ENCODE measurements at regions not wholly inside any gene's neighbourhood (a gene's known extent, or its start where the extent isn't known, plus 50 kb on each side); places are given as distances from the start of the nearest gene placed in this dataset.

DNA sequence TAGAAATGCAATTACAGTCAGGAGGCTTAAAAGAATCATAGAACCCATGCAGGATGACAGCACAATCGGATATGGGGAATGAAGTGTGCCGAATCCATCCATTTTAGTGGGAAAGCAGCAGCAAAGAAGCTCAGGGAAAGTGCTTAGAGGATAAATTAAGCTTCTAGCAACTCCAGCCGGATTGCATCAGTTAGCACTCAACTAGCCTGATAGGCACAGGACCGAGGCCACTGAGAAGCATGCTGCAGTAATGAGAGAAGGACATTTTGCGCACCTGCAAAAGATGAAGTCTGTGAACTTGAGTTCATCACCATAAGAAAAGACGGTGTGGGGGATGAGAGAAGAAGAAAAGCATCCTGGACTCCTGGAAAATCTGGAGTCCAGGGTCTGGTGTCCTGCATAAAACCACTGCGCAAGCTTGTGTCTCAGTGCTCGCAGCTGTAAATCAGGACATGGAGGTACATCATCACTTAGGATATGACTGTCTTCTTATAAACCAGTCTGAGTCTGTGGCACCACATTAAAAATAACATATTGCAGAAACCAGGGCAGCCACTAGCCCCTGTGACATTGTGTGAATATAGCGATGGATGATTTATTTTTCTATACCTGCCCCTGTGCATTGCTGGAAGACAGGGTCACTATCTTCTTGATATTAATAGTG, 665.5 kb upstream of the SOX11 start:
- DNase-seq = no peak

- DNase-seq = no peak
Measured at GRCh38 chr2:5035057-5035488, 657.1 kb upstream of the SOX11 start.

DNA sequence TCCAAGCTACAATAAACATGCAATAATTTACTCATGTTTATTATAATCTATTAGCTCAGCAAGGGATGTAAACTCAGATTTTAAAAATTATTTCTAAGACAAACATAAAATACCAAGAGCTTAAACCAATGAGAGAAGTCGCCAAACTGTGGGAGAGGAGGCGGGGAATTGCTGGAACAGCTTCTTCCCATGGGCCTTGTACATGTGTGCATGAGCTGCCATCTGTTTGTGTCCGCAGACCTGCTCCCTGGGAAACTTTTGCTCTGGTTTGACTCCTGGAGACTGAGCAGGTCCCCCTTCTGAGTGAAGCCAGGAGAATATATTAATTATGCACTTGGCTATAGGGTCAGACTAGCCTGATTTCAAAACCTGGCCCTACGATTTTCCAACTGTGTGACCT, 655.9 kb upstream of the SOX11 start:
- no peak for DNase-seq

DNA sequence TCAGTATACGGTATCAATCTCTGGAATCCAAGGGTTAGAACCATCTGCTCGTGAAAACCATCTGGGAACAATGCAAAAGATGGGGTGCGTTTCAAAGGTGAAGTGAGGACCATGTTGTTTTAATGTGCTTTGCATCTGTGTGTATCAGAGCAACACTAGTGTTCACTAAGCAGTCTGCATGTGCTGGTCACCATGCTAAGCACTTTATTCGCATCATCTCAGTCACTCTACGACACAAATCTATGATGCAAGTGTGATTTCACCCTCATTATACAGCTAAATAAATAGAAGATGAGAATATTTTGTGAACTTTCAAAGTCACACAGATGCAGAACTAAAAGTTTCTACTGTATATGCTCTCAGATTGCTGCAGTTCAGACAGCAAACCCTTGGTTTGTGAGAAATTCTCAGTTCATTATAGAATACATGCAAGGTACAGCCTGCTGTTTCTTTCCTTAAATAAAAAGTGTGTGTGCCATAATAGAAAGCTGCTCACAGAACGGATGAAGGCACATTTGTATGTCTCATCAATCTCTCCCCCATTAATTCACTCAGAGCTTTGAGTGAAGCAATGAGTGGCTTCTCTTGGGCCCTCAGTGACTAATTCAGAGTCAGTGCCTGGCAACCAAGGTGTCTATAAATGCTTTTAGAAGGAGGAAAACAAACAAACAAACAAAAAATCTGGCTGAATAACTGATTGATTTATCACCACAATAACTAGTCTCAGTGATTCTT, 652.8 kb upstream of the SOX11 start:
- DNase-seq = no peak

GRCh38 chr2:5040571-5040970, 651.6 kb upstream of the SOX11 start:
- no peak for DNase-seq

GRCh38 chr2:5041501-5041900, 650.7 kb upstream of the SOX11 start:
- DNase-seq = no peak

DNA sequence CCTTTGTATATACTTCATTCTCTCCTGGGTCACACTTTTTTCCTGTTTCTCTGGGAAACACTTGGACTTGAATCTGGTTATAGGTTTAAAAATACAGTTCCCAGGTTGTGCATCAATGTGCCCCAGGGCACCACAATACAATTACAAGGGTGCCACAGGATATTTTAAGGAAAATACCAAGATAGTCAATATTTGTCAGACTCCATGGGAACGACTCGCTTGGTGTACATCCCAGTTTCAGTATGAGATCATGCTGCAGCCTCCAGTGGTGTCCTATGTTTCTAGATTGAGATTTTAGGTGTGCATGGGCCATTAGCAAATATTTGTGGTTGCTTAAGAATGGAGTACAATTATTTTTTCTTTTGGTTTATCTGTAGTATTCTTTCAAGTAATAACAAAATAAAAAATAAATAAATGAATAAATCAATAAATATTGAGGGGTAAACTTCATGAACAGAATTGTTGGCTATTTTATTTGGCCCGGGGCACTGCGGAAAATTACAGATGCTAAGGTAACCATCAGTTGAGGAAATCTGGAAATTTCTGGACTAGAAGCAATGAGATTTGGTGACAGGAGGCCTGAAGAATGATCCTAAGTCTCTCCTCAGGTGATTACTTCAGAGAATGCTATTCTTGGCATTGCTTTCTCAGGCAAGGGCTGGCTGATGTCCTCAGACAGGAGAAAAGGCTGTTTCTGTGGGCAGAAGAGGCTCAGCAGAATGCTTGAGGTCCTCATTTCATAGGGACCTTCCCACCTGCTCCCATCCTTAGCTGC, 649.3 kb upstream of the SOX11 start:
- DNase-seq = no peak

DNA sequence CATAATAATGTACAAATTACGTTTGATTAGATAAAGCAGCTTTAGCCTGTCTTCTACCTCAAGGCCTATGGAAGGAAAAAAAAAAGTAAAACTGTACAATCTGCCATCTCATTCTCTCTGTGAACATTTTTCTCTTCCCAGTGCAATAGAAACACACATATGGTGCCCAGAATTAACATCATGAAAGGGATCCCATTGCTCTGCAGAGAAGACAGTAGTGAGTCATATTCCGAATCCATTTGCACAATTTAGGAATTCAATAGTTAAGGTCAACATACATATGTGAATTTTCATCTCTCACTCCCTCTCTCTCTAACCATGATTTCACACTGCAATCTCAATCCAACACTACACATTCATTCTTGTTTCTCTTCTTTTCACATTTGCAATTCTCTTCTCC, 640.9 kb upstream of the SOX11 start:
- no peak for DNase-seq

DNA sequence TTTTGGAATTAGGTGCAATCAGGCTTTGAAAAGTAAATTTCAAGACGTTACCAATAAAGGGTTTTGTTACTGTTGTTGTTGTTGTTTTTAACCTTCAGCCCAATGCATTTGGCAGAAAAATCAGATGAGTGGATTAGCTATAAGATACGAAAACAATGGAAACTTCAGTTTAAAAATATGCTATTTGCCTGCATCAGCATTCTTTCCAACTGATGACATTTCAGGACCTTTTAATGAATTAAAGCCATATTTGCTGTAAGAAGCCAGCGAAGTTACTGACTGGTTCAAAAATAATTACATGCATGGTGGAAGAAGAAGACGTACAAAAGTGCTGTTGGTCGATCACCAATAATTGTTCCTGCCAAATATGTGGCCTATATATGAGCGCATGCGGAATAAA, 639.3 kb upstream of the SOX11 start:
- DNase-seq = no peak

DNA sequence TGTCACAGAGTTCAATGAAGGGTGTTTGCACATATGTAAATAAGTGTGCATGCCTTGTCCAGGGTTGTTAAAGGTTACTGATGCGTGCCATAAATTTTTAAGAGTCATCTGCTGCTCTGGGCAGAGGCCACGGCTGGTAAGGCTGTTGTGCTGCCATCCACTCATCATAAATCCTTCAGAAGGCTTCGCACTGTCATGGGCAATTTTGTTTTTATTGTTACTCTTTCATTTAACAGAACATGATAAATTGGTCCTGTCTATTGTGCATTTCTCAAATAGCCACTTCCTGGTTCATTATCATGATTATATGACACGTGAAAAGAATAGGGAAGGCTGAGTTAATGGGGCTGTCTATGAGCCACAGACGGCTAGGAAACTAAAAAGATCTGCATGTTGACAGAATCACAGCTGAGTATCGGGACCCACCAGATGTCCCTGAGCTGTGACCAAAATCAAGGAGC, 634.3 kb upstream of the SOX11 start:
- no peak for DNase-seq

GRCh38 chr2:5060956-5061355, 631.2 kb upstream of the SOX11 start:
- DNase-seq = no peak

DNA sequence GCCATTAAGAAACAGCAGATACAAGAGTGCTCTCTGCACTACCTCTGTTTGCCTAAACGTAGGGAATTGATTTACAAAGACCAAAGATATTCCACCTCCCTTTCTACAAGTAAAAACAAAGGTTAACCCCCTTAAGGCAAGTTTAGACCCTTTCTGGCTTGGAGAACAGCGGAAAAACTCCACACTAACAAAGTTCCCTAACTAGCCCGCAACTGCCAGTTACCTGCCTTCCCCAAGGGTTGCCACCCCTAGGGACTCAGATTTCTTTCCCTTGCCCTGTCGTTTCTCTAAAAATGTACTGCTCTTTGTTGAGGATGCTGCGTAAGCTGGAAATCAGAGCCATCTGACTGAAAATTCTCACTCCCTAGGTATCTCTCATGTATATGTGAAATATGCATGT, 627.5 kb upstream of the SOX11 start:
- DNase-seq = no peak

- no peak for DNase-seq
Measured at GRCh38 chr2:5067816-5068215, 624.4 kb upstream of the SOX11 start.

DNA sequence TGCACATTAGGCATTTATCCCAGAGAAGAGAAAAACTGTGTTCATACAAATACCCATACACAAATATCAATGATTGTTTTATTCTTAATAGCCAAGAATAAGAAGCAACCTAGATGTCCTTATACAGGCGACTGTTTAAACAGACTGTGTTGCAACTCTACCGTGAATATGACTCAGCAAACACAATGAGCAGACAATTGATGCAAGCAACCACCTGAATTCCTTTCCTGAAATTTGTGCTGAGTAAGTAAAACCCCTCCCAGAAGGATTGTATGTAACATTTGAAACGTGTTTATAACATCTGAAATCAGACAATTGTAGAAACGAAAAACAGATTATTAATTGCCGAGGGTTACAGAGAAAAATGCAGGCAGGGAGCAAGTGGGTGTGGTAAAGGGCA, 621.9 kb upstream of the SOX11 start:
- DNase-seq = no peak

DNA sequence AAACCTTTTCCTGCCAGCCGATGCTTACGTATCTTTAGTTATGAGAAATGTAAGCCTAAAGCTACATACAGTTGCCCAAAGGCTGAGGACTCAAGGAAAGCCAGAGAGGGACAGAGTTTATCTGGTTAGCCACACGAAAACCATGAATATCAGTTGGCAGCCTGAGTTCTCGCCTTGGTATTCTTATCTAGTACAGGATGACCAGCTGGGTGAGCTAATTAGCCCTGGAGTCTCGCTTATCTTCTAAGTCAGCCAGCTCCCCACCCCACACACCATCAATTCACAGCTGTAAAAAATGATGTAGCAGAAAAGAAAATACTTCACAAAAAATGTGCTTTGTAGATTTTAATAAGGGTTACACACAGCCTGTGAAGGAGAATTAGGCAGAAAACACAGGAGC, 617.5 kb upstream of the SOX11 start:
- DNase-seq = no peak

DNA sequence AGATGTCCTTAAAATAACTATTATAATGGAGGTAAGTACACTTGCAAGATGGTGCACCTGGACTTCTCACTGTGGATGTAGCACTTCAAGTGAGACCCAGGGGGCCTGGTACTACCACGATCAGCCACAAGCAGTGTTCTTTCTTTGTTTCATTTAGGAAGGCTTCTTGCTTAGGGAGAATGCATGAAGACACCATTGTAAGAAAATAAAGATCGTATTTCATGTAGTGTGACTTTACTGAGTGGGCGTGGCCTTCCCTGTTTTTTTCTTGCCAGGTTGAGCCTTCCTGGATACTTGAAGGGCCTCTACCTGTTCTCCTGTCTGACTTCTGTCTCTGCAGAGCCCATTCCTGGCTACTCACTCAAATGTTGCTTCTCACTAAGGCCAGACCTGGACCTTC, 615.6 kb upstream of the SOX11 start:
- DNase-seq = no peak

DNA sequence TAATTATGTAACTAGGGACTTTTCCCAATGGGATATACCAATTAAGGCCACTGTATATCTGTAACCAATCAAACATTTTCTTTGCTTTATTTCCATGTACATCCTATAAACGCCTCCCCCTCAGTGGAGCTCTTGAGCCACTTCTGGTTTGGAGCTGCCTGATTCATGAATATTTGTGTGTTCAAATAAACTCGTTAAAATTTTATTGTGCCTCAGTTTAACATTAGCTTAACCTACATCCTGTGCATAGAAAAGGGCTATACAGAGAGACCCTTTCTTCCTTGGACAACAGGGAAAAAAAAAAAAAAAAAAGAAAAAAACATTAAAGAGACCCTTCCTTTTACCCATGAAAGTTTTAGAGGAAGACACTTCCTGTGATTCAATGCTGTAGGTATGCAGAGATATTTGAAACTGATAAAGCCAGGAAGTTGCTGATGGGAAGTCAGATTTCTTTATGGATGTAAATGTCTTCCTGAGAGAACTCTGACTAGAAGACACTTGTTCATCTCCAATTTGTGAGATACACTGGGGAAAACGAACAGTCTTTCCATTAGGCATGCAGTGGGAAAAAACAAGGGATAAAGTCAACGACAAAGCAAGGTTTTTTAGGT, 614.6 kb upstream of the SOX11 start:
- no peak for DNase-seq

DNA sequence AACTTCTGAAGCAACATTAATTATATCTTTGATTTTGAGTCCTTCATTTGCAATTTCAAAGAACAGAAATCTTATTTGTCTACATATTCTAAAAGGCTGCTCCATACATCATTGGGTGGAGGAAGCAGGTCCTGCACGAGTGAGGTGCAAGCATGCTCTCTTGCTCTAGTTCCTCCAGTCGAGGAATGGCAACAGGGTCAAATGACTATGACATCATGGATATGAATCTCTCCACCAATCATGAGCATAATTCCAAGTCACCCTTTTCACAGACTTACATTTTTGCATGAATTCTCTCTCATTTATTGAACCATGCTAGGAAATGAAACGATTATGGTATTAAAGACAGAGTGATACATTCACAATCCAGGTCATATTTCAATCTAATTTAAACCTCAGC, 608.8 kb upstream of the SOX11 start:
- no peak for DNase-seq

GRCh38 chr2:5089409-5089808, 602.8 kb upstream of the SOX11 start:
- DNase-seq = no peak

- DNase-seq = no peak
Measured at GRCh38 chr2:5093056-5093455, 599.1 kb upstream of the SOX11 start.

DNA sequence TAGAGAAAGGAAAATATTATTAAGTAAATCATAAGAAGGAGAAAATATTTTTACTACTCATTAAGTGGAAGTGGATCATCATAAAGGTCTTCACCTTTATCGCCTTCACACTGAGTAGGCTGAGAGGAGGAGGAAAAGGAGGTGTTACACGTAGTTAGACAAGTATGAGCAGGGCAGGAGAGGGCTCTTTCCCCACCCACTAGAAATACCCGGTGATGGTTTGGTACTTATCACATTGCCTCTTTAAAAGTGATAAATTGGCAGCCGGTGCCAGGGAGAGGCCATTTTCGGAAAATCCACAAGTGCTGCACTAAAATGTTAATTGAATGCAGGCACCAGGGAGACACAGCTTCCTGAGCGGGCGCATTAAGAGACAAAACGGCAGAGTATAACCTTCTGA, 598.7 kb upstream of the SOX11 start:
- no peak for DNase-seq

- DNase-seq = no peak
Measured at GRCh38 chr2:5094192-5094591, 598.0 kb upstream of the SOX11 start.

DNA sequence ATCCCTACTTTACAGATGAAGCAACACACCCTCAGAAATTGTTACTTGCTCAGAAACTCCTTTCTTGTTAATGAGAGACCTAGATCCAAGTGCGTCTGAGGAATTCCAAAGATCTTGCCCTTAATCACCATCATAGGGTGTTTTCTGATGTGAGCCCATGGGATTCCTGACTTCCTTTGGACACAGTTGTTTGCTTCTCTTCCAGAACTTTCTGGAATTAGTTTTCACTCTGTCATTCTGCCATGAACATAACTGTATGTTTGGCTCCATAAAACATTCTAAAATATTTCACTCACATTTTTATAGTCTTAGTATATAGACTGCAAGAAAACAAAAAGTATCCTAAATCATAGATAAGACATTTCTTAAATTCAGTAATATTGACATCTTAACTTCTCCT, 593.9 kb upstream of the SOX11 start:
- DNase-seq = no peak

DNA sequence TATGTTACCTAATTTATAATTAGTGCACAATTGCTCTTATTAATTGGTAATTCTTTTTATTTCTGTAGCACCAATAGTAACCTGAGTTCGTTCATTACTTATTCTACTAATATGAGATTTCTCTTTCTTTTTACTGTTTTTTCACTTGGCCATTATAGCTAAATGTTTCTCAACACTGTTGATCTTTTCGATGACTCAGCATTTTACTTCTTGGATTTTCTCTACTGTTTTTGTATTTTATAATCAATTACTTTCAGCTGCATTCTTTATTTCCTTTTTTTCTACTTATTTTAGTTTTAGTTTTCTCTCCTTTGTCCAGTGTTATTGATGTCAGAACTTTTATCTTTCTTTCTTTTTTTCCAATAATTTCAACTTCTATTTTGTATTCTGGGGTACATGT, 589.4 kb upstream of the SOX11 start:
- DNase-seq = no peak

Measured in activated naive CD4-positive, alpha-beta T cell (primary cell).